ENCODE measurements at regions not wholly inside any gene's neighbourhood (a gene's known extent, or its start where the extent isn't known, plus 50 kb on each side); places are given as distances from the start of the nearest gene placed in this dataset.

DNA sequence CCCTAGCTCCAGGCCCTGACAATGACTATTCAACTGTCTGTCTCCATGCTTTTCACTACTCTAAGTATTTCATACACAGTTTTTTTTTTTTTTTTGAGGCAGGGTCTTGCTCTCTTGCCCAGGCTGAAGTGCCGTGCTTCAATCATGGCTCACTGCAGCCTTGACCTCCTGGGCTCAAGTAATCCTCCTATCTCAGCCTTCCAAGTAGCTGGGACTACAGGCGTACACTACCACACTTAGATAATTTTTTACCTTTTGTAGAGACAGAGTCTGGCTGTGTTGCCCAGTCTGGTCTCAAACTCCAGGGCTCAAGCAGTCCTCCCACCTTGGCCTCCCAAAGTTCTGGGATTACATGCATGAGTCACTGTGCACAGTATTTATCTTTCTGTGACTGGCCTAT, 815.4 kb downstream of the DACH1 start:
- TF ChIP-seq, protein P1, sequence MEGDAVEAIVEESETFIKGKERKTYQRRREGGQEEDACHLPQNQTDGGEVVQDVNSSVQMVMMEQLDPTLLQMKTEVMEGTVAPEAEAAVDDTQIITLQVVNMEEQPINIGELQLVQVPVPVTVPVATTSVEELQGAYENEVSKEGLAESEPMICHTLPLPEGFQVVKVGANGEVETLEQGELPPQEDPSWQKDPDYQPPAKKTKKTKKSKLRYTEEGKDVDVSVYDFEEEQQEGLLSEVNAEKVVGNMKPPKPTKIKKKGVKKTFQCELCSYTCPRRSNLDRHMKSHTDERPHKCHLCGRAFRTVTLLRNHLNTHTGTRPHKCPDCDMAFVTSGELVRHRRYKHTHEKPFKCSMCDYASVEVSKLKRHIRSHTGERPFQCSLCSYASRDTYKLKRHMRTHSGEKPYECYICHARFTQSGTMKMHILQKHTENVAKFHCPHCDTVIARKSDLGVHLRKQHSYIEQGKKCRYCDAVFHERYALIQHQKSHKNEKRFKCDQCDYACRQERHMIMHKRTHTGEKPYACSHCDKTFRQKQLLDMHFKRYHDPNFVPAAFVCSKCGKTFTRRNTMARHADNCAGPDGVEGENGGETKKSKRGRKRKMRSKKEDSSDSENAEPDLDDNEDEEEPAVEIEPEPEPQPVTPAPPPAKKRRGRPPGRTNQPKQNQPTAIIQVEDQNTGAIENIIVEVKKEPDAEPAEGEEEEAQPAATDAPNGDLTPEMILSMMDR (IDR thresholded peaks at IDR 0.05; ENCODE audit: low read depth, low read length) = no peak
- no peak for TF ChIP-seq EZH2phosphoT487 (IDR thresholded peaks at IDR 0.05; ENCODE audit: low read depth)

All from OCI-LY3 (cell line).